ENCODE measurements at regions not wholly inside any gene's neighbourhood (a gene's known extent, or its start where the extent isn't known, plus 50 kb on each side); places are given as distances from the start of the nearest gene placed in this dataset.

GRCh38 chr6:88301256-88301655 is 135.1 kb upstream of the CNR1 start:
- TF ChIP-seq CTCF (conservative IDR thresholded peaks at IDR 0.05 in 1 of 2, IDR thresholded peaks at IDR 0.05 in 1 of 2; ENCODE audit: low read depth in 1 of 2, low read length in 2 of 2) (no peak), EZH2 (IDR thresholded peaks at IDR 0.05; ENCODE audit: low read length, missing control alignments) (no peak)

All from fibroblast of lung (primary cell).